GM12872 (cell line): ENCODE measurements at regions not wholly inside any gene's neighbourhood (a gene's known extent, or its start where the extent isn't known, plus 50 kb on each side); places are given as distances from the start of the nearest gene placed in this dataset.

Experiments used
- CTCF ChIP-seq: IDR thresholded peaks from 3 replicates; pipeline ENCODE4 v1.5.1; 2011; ENCODE audit warnings: low read depth, mild to moderate bottlenecking, low read length, moderate library complexity; ENCODE audit not compliant: insufficient read depth

- TF ChIP-seq CTCF = no peak
Observed at GRCh38 chr7:41399171-41399570, 303.7 kb downstream of the INHBA start.

- no peak for TF ChIP-seq CTCF
Observed at GRCh38 chr7:41391818-41392217, 311.1 kb downstream of the INHBA start.

GRCh38 chr7:41385996-41386395, 316.9 kb downstream of the INHBA start:
- TF ChIP-seq CTCF = no peak

GRCh38 chr7:41384418-41384817, 318.5 kb downstream of the INHBA start:
- no peak for TF ChIP-seq CTCF

GRCh38 chr7:41383596-41383995, 319.3 kb downstream of the INHBA start:
- TF ChIP-seq CTCF = no peak

GRCh38 chr7:41378156-41378555, 324.7 kb downstream of the INHBA start:
- no peak for TF ChIP-seq CTCF

- no peak for TF ChIP-seq CTCF
Observed at GRCh38 chr7:41375582-41375981, 327.3 kb downstream of the INHBA start.
